ENCODE measurements at regions not wholly inside any gene's neighbourhood (a gene's known extent, or its start where the extent isn't known, plus 50 kb on each side); places are given as distances from the start of the nearest gene placed in this dataset.

DNA sequence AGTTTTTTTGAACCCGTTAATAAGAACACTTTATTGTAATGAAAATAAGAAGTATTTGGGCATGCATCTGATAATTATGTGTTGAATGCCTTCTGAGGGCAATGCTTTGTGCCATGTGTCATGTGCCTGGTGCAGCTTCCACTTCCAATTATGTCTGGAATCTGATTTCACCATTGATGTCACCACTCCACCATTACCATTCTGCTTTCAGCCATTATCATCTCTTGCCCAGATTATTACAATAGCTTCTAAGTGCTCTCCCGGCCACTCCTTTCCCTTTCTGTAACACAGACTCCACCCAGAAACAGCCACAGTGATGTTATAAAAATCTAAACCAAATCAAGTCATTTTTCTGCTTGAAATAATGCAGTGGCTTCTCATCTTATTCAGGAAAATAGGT lies 171.7 kb downstream of the C9orf152 start:
- POLR2A ChIA-PET: no interaction called here
- SMC1A ChIA-PET (ENCODE audit: uncharacterized antibody, unreplicated experiment): interaction anchor here (0.9 kb wide), 1 partner anchor 14 kb away, joined by 4 read pairs; no protein-coding TSS in a partner anchor
- Histone ChIP-seq H3K4me2 (ENCODE audit: control insufficient read depth, insufficient read depth) (no peak overlapping the region), H3K4me3 (no peak overlapping the region), H3K9ac (ENCODE audit: control insufficient read depth, insufficient read depth, low read length) (no peak overlapping the region), H2AFZ (ENCODE audit: control insufficient read depth, low read depth, low read length) (no peak overlapping the region), H3K79me2 (ENCODE audit: control insufficient read depth, insufficient read depth, low read length) (no peaks in the 10 kb centered on the region), H4K20me1 (ENCODE audit: control insufficient read depth, insufficient read depth) (no peaks in the 10 kb centered on the region), H3K27me3 (replicated peaks in 1 of 2; ENCODE audit: control insufficient read depth in 2 of 2, insufficient read depth in 2 of 2, low read length in 1 of 2) (no peaks in the 10 kb centered on the region), H3K9me3 (replicated peaks; ENCODE audit: control insufficient read depth, insufficient read depth, low read length) (no peaks in the 10 kb centered on the region), H3K27ac (ENCODE audit: control insufficient read depth, insufficient read depth) (no peak overlapping the region), H3K4me1 (ENCODE audit: control insufficient read depth, insufficient read depth, low read length) (no peaks in the 10 kb centered on the region), H3K36me3 (ENCODE audit: control insufficient read depth in 2 of 2, insufficient read depth in 2 of 2, low read length in 1 of 2) (no peaks in the 10 kb centered on the region)
- TF ChIP-seq MEF2A (IDR thresholded peaks at IDR 0.05; ENCODE audit: insufficient read depth, low read depth, low read length) (no peak), SIN3A (IDR thresholded peaks at IDR 0.05; ENCODE audit: low read depth, low read length) (no peak), TCF12 (IDR thresholded peaks at IDR 0.05; ENCODE audit: low read depth, low read length) (no peak), KAT2A (conservative IDR thresholded peaks at IDR 0.05; ENCODE audit: control insufficient read depth, low read depth, low read length) (no peak), RBBP5 (conservative IDR thresholded peaks at IDR 0.05) (no peak), ZBED1 (IDR thresholded peaks at IDR 0.05; ENCODE audit: borderline replicate concordance) (no peak), ZNF217 (IDR thresholded peaks at IDR 0.05) (no peak), RELA (IDR thresholded peaks at IDR 0.05; ENCODE audit: borderline replicate concordance, partially characterized antibody) (no peak), BCL11A (IDR thresholded peaks at IDR 0.05; ENCODE audit: low read depth, low read length) (no peak), FOS (IDR thresholded peaks at IDR 0.05; ENCODE audit: borderline replicate concordance, extremely low read depth, insufficient read length) (no peak), ZNF24 (IDR thresholded peaks at IDR 0.05) (no peak), STAT1 (conservative IDR thresholded peaks at IDR 0.05) (no peak), HDAC2 (IDR thresholded peaks at IDR 0.05) (no peak), RAD21 (IDR thresholded peaks at IDR 0.05; ENCODE audit: insufficient read depth, low read depth, low read length) (no peak), EED (IDR thresholded peaks at IDR 0.05; ENCODE audit: low read depth) (no peak), HDAC6 (IDR thresholded peaks at IDR 0.05; ENCODE audit: unreplicated experiment) (no peak)
- TF ChIP-seq, protein P1, sequence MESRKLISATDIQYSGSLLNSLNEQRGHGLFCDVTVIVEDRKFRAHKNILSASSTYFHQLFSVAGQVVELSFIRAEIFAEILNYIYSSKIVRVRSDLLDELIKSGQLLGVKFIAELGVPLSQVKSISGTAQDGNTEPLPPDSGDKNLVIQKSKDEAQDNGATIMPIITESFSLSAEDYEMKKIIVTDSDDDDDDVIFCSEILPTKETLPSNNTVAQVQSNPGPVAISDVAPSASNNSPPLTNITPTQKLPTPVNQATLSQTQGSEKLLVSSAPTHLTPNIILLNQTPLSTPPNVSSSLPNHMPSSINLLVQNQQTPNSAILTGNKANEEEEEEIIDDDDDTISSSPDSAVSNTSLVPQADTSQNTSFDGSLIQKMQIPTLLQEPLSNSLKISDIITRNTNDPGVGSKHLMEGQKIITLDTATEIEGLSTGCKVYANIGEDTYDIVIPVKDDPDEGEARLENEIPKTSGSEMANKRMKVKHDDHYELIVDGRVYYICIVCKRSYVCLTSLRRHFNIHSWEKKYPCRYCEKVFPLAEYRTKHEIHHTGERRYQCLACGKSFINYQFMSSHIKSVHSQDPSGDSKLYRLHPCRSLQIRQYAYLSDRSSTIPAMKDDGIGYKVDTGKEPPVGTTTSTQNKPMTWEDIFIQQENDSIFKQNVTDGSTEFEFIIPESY (IDR thresholded peaks at IDR 0.05): no peak
- ATAC-seq (no peak), FAIRE-seq (no peak), DNase-seq (ENCODE audit: low read depth, low spot score) (no peak)
- 71% methylated on average over 2 of the region's 2 CpGs for WGBS (ENCODE audit: insufficient coverage, insufficient replicate concordance, low lambda C conversion rate, missing lambda C conversion rate)
- in situ Hi-C loops (cut with MboI) (no loop called here), intact Hi-C loops (cut with micrococcal nuclease; ENCODE audit: unreplicated experiment) (no loop called here)
- BruUV-seq (replicated peaks): no TSS peak
- RAD21 ChIA-PET (ENCODE audit: unreplicated experiment): no interaction called here
- CTCF ChIA-PET: no interaction called here
